Stomach (tissue), 4 donors: ENCODE measurements at regions not wholly inside any gene's neighbourhood (a gene's known extent, or its start where the extent isn't known, plus 50 kb on each side); places are given as distances from the start of the nearest gene placed in this dataset.

ENCODE experiments used
- CTCF ChIP-seq, 7 experiments: fragments of 450-650 bp in 4 of 7; fragments of 200-600 bp in 3 of 7; sonication (generic) in 3 of 7; IDR thresholded peaks; one replicate each; pipeline ENCODE4 v1.5.1; 2016 to 2019; ENCODE audit warnings: antibody characterized with exemption in 7 of 7, control low read depth in 2 of 7, mild to moderate bottlenecking in 1 of 7
- POLR2AphosphoS5 ChIP-seq, 3 donors: sonication (generic); formaldehyde crosslinking; IDR thresholded peaks; one replicate each; pipeline ENCODE4 v1.6.1; 2016; ENCODE audit warnings: antibody characterized with exemption in 3 of 3

- TF ChIP-seq CTCF (IDR thresholded peaks at IDR 0.05) (no peak), POLR2AphosphoS5 (IDR thresholded peaks at IDR 0.05) (no peak)
These were observed 336.8 kb downstream of the RBM43 start for GRCh38 chr2:150924878-150925277.
